ENCODE measurements at regions not wholly inside any gene's neighbourhood (a gene's known extent, or its start where the extent isn't known, plus 50 kb on each side); places are given as distances from the start of the nearest gene placed in this dataset.
"Not testable (repeated sequence)": the region's sequence is repeated elsewhere in the genome, so short reads cannot be mapped to it uniquely, and the experiment has no call there.

DNA sequence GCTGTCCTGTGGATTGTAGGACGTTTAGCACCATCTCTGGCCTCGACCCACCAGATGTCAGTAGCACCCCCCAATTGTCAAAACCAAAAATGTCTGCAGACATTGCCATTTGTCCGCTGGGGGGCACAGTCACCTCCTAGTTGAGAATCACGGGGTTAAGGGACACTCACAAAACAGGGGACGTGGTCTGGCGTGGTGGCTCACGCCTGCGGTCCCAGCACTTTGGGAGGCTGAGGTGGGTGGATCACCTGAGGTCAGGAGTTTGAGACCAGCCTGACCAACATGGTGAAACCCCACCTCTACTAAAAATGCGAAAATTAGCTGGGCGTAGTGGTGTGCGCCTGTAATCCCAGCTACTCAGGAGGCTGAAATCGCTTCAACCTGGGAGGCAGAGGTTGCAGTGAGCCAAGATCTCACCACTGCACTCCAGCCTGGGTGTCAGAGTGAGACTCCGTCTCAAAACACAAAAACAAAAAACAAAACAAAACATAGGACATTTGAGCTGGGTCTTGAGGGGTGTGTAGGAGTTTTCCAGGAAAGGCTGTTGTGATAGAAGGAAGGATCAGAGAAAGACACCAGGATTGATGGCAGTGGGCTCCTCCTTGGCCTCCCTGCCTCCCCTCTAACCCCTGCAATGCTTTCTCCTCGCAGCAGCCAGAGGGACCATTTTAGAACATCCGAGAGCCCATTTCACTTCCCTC, 171.8 kb upstream of the GSE1 start:
- no peak for DNase-seq (ENCODE audit: low read depth)

DNA sequence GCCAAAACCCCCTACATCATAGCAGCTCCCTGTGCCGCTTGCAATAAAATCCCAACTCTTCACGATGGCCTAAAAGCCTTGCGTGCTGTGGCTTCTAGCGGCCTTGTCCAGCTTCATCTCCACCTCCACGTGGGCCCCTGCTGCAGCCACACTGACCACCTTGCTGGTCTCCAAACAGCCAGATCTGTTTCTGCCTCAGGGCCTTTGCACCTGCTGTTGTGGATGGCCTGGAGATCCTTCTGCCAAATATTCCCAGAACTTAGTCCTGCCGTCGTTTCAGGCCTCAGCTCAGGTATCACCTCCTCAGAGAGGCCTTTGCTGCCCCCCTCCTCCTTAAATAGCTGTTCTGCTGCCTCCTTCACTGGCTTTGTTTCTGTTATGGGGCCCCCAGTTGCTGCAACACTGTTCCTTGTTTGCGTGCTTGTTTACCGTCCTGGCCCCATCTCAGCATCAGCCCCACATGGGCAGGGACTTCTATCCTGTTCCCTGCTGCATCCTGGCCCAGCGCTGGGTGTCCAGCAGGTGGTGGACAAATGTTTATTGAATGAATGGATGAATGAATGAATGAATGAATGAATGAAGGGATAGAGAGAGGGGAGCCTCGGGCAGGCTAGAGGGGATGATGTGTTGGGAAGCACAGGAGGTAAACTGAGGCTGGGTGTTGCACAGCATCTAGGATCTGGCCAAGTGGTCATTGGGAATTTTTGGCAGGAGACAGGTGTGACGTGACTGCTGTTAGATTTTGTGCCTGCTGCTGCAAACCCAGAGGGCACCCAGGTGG, 171.0 kb upstream of the GSE1 start:
- no peak for DNase-seq (ENCODE audit: low read depth)

DNA sequence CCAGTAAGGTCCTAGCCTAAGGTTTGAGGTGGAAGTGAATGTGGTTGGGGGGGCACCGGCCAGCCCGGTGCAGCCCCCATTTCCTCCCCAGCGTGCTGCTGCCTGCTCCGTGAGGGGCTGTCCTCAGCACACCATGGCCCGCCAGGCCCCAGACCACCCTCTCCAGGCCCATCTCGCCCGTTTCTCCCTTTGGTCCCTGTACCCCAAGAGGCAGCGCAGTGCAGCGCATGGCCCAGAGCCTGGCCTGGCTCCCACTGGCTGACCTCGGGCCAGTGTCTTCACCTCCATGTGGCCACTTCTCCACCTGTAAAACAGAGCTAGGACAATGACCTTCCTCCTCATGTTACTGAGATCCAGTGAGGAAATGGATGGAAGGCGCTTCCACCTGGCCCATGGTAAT, 170.0 kb upstream of the GSE1 start:
- no peak for DNase-seq (ENCODE audit: low read depth)

DNA sequence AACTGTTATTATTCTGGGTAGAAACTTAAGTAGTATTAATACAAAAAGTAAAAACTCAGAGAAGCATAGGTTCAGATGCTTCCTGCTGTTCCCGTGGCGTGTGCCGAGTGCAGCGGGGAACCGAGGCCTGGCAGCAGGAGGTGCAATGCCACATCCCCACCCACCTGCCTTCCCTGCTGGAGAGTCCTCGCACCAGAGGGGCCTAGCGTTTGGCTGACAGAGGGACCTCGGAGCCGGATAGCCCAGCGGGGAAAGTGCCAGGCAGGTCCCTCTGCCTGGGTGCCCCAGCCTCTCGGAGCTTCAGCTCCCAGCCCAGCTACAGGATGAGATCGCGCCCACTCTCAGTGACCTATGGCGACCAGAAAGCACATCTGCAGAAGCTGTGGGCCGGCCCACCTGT, 169.6 kb upstream of the GSE1 start:
- DNase-seq (ENCODE audit: low read depth), result no peak

DNA sequence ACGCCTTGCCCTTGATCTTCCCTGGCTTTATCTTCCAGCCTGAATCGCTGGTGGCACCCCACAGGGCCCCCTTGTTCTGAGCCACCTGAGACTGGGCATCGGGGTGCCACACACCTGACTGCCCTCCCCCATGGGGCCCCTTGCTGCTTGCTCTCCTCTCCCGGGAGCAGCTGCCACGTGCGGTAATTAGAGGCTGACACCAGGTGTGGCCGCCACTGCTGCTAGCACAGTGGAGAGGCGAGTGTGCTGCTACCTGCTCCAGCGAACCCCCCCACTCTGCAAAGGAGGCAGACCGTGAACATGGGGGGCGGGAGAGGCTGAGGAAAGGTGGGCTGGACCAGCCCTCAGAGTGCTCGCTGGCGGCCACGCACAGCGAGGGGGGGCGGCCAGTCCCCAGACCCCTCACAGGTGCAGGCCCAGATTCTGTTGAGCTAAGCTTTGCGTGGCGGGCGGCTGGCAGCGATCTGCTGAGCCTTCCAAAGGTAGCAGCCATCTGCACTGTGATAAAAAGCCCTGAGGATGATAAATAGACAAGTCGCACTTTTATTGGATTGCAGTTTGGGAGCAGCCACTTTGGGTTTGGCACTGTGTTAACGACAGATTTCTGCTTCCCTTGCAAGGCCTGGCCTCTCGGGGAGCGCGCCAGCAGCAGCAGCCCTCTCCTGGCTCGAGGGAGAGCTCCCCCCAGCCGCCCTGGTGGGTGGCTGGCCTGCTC, 167.9 kb upstream of the GSE1 start:
- no peak for DNase-seq (ENCODE audit: low read depth)

DNA sequence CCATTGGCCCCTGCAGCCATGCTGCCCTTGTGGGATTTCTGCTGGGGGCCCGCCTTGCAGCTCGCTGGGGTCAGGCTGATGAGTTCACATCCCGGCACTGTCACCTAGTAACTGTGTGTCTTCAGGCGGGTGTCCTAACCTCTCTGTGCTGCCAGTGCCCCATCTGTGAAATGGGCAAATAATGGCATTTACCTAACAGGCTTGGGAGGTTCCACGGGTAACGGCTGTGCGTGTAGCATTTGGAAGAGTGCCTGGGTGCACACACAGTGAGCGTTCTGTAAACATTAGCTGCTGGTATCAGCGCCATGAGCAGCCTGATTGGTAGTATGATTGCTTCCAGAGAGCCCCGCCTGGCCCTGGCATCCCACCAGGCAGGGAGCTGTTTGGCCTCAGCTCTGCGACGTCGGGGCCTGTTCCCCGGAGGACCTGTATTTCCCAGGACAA, 167.3 kb upstream of the GSE1 start:
- DNase-seq (ENCODE audit: low read depth), result no peak

DNA sequence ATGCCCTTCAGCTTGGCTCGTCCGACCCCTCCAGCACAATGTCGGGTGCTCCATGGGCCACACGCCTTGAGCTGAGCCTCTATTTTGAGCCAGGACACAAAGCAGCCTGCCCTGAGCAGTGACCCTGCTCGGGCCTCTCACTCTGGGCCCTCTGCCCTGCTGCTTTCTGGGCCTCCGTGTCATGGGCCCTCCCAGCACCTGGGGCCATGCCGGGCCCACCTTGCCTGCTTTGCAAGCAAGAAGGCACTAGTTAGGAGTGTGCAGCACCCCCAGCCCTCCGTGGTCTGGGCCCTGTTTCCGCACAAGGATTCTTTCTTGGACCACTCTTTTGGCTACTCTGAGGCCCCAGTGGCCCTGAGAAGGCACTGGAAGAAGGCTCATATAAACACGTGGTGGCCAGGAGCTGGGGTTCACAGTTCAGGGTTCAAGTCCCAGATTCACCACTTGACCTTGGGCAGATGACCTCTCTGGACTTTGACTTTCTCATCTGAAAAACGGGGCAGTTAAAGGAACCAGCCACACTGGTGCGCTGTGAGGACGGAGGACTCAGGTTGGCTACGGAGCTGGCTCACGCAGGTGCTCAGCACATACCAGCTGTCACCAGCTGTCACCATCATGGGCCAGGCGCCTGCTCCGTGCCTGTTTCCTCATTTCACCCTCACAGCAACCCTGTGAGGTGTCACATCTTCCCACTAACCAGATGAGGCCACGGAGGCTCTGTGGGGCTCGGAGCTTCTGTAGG, 166.0 kb upstream of the GSE1 start:
- no peak for DNase-seq (ENCODE audit: low read depth)

DNA sequence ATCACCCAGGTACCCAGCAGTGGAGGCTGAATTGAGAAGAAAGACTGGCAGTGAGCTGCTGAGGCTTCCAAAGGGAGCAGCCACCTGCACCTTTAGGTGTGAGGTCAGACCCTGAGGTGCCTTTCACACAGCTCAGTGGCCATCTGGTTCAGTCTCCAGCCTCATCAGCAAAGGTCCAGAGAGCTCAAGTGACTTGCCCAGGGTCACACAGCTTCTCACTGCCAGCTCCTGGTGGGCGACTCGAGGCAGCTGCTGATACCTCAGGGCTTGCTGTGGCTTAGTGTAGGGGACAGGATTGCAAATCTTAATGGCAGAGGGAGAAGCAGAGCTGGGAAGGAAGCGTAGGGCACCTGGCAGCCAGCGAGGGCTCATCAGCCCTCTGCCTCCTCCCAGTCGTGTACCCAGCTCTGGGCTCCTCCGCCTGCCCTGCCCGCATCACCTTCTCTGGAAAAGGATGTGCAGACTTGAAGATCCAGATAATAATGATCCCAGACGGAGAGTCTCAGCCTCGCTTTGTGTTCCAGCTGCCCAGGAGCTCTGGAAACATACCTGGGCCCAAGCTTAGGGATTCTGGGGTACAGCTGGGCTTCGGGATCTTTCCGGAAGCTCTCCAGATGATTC, 165.3 kb upstream of the GSE1 start:
- no peak for DNase-seq (ENCODE audit: low read depth)

DNA sequence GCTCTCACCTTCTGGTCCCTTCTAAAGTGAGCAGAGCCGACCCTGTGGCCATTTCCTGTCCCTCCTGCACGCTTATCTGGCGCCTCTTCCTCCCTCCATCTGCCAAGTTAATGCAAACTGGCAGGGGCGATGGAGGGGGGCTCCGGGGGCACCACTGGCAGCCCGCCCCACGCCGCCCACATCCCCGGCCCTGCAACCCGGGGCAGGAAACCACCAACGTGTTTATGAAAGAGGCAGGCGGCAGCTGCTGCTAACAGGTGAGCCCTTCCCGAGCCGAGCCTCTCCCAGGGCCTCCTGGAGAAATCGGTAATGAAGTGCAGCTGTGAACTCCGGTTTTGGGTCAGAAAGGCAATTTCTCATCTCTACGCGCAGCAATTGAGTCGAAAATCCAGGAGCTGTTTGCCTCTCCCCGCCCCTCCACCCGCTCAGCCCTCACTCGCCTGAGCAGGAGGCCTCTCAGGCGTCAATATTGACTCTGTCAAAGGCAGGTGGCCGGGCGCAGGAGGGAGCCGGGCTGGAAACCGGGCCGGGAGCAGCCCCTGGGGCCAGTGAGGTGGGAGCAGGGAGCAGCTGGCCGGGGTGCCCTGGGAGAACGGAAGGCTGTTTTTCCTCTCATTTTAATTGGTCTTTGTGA, 164.4 kb upstream of the GSE1 start:
- DNase-seq (ENCODE audit: low read depth), result no peak

DNA sequence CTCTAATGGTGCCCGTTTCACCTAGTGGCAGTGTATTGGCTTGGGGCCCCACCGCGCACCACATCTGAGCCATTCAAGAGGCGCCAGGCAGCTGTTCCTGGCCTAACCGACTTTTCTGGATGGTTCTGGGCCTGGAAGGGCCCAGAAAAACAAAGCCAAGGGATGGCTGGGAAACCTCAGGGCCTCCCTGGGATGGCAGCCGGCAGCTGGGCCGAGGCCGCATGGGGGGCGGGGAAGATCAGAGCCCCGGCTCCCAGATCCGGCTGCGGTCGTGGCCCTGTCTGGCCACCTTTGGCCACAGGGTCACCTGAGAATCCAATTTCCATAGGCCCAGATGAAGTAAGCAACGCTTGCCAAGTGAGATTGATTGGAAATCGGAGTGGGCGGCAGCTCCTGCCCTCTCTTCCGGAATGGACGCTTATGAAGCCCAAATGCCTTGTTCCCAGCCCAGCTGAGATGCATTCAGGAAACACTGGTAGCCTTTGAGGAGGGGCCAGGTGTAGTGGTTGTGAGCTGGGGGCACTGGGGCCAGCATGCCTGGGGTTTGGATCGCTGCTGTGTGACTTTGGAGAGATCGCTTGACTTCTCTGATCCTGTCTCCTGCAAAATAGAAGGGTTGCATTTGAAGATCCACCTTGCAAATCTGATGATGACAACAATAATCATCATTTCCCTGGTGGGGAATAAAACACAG, 163.8 kb upstream of the GSE1 start:
- no peak for DNase-seq (ENCODE audit: low read depth)

DNA sequence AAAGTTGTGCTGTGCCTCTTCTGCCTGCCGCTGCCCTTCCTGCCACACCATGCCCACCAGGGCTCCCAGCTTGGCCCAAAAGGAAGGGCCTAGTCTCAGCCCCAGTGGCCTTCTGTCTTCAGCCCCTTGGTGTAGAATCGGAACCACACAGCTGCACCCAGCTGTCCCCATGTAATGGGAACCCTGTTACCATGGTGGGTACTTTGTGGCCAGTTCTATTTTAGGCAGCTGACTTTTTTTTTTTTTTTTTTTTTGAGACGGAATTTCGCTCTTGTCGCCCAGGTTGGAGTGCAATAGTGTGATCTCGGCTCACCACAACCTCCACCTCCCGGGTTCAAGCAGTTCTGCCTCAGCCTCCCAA, 163.3 kb upstream of the GSE1 start:
- DNase-seq (ENCODE audit: low read depth), result no peak

DNA sequence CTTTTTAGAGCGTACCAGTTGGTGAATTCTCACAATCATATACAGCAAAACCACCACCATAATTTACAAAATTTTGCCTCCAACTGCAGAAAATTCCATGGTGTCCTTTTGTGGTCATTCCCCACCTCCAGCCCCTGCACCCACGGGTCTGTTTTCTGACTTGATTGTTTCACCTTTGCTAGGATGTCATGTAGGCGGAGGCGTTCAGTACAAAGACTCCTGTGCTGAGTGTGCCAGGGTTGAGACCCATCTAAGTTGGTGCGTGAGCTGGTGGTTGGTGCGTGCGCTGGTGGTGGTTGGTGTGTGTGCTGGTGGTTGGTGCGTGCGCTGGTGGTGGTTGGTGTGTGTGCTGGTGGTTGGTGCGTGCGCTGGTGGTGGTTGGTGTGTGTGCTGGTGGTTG, 162.0 kb upstream of the GSE1 start:
- not testable (repeated sequence) for DNase-seq (ENCODE audit: low read depth)

DNA sequence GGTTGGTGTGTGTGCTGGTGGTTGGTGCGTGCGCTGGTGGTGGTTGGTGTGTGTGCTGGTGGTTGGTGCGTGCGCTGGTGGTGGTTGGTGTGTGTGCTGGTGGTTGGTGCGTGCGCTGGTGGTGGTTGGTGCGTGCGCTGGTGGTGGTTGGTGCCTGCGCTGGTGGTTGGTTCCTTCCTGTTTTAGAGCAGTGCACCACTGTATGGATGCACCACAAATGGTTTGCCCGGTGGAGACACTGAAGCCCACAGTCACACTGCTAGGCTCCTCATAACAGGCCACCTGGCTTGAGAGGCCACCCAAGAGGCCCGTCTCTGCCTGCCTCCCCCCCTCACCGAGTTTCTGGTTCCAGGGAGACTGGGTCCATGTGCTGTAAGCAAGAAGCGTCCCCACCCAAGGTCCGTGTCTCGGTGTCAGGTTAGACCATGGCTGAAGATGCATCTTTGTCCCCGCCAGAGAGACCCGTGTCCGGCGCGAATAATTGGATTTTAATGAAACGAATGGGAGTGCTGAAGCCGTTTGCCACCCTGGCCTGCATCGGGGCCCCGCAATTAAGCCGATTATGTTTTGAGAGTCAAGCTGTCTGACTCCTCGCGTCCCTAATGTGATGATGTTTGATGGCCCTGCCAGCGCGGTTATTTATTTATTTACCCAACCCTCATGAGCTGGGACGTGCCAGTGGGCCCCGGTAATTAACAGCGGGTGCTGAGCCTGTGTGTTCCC, 161.3 kb upstream of the GSE1 start:
- DNase-seq (ENCODE audit: low read depth), result no peak

DNA sequence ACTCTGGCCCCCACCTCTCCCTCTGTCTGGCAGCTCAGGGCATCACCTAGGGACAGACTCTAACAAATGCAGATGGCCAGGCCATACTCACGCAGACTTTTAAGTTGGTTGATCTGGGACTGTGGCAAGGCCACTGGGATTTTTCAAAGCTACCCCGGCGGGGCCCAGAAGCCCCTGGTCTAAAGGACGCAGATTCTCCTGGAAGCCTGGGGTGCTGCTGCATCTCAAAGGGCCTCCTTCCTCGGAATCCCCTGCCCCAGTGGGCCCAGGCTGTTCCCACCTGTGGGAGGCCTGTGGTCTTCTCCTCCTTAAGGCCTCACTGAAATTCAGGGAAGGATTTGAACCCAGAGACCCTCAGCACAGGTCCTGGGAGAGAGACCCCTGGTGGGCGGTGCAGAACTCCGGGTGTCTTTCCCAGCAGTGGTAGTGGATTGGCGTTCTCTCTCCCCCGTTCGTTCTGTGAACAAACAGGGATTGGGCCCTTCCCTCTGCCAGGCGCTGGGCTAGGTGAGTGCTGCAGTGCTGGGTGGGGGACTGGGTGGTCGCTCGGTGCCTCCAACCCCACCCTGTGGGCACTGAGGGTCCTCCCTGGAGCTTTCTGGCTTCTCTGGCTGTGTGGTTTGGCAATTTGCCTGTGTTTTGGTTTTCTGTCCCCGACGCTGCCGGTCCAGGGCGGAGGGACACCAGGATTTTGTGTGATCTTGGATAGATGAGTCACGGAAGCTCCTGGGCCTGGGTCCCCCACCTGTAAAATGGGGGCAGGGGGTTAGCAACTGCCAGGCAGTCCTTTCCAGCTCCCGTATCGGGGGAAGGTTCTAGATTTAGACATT, 160.5 kb upstream of the GSE1 start:
- no peak for DNase-seq (ENCODE audit: low read depth)

DNA sequence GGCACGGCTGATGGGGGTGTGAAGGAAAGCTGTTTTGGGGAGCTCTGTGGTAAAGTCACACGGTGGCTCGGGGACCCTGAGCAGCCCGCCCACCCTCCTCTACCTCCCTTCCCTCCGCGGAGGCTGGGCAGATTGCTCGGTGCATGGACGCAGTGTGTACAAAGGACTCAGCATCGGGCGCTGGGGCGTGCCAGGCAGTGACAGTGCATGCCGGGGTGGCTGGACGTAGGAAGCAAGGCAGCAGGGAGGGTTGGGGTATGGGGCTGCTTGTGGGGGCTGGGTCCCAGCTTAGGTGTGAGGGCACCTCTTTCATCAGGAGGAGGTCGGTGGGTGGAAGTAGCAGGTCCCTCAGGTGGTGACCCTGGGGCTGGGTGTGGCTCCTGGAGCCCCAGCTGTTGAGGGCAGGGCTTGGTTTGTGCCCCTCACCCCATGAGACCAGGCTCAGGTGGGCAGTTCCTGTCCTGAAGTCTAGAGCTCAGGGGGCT, 159.9 kb upstream of the GSE1 start:
- no peak for DNase-seq (ENCODE audit: low read depth)

DNA sequence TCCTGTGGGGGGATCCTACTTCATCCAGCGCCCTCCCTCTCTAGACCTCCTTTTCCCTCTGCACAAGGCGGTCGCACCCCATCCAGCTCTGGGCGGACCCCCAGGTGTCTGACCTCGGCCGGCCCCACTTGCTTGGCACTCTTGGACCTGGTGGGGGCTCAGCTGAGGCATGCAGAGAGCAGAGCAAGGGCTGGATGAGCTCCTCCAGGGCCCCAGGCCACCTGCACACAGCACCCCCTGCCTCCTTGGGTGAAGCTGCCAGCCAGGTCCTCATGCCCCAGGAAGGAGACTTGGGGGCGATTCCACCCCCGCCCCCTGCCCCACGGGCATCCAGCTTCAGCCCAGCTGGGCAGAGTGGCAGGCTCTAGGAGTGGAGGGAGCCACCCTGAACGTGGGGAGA, 159.4 kb upstream of the GSE1 start:
- DNase-seq (ENCODE audit: low read depth), result no peak

DNA sequence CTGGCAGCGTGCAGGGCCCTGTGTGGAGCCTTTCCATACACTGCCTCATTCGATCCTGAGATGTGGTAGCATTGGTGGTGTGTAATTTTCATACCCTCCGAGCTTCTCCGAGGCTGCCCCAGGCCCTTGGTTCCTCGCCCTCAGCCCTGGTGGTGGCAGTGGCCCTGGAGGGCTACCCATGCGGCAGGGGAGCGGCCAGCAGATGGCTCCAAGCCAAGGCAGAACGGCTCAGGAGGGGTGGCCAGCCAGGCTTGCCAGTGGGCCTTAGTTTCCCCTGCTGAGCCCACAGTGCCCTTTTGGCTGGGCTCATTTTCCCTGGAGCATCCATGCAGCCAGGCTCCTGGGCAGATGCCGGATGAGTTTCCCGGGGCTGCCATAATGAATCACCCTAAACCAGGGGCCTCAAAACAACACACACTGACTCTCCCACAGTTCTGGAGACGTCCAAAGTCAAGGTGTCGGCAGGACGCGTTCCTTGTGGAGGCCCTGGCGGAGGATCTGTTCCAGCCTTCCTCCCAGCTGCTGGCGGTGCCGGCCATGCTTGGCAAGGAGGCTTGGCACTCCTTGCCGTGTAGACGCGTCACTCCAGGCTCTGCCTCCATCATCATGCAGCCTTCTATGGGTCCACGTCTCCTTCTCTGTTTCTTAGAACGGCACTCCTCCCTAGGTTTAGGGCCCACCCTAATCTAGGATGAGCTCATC, 158.8 kb upstream of the GSE1 start:
- DNase-seq (ENCODE audit: low read depth), result no peak

DNA sequence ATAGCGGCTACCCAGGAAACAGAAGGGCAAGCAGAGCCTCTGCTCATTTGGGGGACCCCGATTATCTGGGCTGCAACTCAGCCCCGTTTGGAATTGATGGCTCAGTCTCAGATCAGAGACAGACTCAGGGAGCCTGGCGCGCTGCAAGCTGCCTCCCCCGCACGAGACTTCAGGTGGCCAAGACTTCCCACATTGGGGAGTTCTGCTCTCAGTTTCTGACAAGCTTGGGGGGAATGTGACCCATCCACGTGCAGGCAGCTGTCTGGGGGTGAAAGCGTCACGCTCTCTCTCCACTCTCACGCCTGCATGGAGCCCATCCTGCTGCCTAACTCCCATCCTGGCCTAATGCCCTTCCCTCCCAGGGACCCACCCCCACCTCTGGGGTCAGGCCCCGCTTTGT, 157.6 kb upstream of the GSE1 start:
- DNase-seq (ENCODE audit: low read depth), result no peak

DNA sequence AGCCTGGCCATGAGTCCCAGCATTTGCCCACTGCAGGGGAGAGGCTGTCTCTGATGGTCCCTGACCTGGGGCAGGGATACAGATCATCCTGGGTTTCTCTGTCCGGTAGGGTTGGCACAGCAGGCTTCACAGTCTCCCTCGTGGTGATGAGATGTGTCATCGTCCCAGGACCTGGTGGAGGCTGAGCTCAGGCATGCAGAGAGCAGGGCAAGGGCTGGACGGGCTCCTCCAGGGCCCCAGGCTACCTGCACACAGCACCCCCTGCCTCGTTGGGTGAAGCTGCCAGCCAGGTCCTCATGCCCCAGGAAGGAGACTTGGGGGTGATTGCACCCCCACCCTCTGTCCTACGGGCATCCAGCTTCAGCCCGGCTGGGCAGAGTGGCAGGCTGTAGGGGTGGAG, 155.8 kb upstream of the GSE1 start:
- DNase-seq (ENCODE audit: low read depth), result no peak
